GM18907 (cell line): ENCODE measurements at regions not wholly inside any gene's neighbourhood (a gene's known extent, or its start where the extent isn't known, plus 50 kb on each side); places are given as distances from the start of the nearest gene placed in this dataset.

Experiments
- ATAC-seq: cut with Tn5 transposase; IDR thresholded peaks from one replicate; pipeline ENCODE4 v1.9.1; 2021; ENCODE audit warnings: mild to moderate bottlenecking, moderate library complexity; ENCODE audit not compliant: unreplicated experiment

DNA sequence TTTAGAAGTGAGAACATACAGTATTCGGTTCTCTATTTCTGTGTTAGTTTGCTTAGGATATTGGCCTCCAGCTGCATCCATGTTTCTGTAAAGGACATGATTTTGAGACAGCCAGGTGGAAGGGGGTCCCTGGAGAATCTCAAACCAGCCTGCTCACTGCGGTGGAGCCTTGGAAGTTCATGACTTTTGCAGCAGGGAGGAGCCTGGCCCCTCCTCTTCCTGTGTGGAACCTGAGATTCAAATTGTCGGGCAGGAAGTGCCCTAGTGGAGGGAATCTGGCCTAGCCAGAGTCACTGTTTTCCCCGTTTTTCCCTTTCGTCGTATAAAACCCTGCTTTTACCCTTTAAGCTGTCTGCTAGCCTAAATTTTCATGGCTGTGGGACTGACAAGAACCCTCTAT lies 762.6 kb downstream of the PCDH18 start:
- no peak for ATAC-seq

DNA sequence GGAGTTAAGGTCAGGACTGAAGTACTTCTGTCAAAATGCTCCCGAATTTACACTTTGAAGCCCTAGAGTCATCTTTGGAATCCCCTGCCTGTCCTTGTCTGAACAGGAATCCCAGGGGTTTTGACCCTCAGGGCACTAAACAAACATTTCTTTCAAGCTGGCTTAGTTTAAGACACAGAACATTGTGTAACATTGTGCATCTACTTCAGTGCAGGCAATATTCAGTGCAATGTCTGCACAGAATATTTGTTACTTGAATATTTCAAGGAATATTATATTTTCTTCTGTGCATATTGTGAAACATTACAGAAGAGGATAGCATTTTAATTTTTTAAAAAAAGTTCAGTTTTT lies 763.4 kb downstream of the PCDH18 start:
- no peak for ATAC-seq

DNA sequence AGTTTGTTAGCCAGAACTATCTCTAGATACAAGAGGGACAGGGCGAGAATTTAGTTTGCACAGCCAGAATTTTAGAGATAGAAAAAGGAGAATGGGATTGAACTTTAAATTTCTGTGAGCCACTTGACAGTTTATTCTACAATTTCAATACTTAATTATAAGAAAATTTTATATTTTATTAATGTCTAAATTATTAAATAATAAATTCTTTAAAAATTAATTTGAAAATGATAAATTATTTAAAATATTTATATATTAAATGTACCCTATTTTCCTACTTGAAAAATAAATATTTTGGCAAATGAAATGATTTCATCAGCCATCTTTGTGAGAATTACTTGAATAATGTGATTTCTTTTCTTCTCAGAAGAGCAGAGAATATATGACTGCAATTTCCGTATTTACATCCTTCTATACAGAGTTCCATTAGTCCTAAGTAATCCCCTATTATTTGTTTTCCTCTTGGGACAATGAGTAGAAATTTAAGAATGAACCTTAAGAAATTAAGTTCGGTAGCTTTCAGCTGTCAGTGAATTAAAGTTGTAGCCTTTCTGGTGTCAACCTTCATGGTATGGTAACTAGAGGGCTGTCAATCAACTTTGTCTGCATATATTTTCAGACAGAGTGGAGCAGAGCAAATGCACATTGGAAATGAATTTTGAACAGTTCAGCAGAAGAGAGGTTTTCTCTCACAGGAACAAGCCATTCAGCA lies 763.9 kb downstream of the PCDH18 start:
- ATAC-seq: no peak

DNA sequence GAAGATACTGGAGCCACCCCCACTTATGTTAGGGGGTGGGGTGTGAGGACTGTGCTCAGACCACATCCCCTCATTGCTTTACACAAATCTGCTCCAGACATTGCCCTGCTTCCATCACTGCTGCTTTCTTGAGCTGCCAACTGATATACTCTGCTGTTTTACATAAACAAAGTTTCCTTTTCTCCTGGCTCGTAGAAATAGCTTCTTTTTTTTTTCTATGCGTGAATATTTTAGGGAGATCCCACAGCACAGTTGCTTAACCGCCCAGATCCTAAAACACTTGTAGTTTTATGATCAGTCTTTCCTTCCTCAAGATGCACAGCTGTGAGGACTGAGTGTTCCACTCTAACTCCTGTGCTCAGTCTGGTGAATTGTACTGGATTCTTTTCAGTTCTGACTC lies 768.4 kb downstream of the PCDH18 start:
- ATAC-seq: no peak

DNA sequence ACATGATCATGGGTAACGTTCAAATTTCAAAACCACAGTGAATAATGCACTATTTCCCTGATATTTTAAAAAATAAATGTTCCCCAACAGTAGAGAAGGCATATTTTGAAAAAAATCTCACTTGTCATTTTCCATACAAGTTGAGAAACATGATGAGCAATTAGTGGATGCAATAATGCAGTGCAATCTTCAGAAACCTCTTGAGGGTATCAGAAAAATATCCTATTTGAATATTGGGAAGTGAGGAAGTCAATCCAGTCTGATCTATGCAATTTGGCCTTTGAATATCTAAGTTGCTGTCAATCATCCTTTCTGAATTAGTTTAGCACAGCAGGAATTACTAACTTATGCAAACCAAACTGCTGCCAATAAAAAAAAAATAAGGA lies 776.8 kb downstream of the PCDH18 start:
- ATAC-seq: no peak

DNA sequence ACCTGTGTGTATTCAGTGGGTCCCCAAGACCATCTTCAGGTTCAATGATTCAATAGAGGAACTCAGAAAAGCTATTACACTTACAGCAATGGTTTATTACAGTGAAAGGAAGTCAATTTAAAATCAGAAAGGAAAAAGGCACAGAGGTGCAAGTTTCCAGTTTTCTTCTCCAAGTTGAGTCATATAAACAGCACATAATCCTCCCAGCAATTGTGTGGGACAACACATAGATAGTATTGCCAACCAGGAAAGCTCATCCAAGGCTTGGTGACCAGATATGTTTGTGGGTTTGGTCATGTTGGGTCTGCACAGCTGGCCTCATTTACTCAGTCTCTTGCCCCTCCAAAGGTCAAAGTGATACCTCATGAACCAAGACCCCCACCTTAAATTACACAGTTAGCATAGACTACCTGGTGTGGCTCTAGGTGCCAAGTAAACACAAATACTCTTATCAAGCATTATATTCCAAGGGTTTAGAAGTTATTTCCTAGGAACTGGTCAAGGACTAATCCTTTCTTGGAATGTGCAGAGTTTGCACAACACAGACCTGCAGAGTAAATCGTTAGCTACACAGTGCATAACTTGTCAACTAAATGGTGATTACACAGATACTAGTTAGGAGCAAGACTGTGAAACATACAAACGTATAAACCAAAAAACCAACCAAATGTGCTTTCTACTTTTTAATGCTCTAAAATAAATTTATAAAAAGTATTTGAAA lies 777.3 kb downstream of the PCDH18 start:
- ATAC-seq: no peak

DNA sequence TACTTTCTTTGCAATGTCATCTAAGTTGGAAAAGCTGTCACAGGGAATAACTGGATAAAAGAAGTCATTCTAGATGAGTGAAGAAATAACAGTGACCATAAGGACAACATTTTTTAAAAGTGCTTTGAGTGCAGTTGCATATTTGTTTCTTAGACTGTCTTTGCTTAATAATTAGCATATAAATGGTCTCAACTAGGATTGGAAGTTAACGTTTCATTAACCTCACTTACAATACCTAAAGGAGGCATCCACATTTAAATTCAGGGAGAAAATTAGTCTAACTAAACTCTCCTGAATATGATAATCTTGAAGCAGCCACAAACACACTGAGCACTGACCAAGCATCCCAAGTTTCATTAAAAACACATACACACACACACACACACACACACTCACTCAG lies 780.7 kb downstream of the PCDH18 start:
- no peak for ATAC-seq

DNA sequence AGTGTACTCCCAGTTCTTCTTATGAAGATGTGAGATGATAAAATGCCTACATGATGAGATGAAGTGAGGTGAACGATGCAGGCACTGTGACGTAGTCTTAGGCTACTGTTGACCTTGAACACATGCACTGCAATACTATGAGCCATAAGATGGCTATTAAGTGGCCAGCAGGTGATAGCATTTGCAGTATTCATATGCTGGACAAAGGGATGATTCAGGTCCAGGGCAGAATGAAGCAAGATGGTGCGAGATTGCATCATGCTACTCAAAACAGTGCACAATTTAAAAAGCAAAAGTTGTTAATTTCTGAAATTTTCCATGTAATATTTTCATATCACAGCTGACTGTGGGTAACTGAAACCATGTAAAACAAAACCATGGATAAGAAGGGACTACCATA lies 781.4 kb downstream of the PCDH18 start:
- no peak for ATAC-seq

DNA sequence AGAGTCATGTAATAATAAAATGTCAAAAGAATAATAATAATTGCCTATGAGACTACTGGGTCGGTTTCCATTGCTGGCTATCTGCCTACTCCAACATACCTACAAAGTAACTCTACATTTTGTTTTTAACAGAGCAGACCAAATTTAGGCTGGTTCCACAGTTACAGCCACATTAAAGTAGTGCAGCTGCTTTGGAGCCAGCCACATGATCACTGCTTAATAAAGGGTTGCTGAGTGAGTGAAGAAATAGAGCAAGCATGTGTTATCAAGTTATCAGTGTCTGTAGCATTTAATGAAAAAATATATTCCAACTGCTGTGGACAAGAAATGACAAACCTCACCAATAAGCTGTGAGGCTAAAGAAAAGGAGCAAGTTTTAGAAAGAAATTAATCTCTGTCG lies 782.3 kb downstream of the PCDH18 start:
- no peak for ATAC-seq

DNA sequence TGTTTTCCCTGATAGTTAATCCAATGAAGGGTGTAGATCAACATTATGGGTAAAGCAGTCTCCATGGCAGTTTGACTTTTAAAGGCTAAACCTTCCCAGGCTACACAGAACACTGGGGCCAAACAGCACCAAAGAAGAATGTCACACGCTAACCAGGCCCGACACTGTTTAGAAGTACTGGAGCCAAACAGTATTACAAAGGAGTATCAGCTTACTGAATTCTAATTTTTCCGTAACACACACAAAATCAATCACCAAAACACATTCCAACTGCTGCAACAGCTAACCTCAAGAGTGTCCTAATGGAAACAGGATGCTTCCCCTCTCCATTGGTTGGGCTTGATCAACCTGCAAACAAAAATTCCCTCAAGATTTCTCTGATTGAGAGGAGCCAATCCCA lies 783.5 kb downstream of the PCDH18 start:
- no peak for ATAC-seq

DNA sequence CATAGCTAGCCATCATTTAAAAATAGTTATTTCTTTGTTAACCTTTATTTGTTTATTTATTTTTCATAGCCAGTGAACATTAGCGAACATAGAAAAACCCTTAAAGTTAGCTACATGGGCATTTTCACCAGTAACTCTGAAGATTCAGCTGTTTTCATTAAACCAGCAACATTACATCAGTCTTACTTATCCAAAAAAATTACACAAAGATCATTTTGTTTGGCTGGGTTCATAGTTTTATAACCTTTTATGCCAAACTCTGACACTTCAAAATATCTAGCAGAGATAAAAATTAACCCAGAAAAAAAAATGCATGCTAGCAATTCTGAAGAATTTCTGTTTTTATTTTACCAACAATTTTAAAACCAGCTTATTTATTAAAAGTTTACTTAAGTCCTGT lies 784.1 kb downstream of the PCDH18 start:
- ATAC-seq: no peak

DNA sequence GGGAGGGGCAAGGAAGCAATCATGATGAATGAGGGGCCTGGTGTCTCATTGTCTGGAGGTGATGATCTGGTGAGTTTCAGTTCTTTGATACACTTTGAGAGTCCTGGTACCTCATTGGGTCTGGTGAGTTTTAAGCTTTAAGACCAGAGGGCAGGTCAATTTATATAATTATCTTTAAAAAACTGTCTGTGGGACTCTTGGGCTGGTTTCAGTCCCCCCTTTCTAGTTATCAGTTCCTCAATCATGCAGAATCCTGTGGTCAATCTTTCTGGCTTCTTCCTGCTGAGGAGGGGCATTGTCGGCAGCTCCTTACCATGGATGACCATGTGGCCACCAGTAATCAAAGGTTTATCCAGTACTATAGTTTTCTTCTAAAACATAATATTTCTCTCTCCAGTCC lies 789.1 kb downstream of the PCDH18 start:
- no peak for ATAC-seq

DNA sequence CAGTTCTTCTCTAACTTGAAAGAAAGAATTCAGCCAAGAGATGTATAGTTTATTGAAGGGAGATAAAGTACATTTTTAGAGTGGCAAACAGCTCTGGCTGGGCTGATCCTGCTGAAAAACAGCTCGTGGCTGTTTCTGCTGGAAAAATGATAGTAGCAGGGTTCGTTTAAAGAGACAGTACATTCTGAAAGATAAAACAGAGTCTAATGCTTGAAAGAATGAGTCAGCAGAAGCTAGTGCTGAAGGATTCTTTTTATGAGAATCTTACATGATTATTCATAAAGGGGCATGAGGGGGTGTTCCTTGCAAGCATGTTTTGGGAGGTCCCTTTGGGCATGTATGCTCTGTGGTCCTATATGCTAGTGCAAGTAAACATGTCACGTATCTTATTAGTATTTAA lies 790.0 kb downstream of the PCDH18 start:
- ATAC-seq: no peak

DNA sequence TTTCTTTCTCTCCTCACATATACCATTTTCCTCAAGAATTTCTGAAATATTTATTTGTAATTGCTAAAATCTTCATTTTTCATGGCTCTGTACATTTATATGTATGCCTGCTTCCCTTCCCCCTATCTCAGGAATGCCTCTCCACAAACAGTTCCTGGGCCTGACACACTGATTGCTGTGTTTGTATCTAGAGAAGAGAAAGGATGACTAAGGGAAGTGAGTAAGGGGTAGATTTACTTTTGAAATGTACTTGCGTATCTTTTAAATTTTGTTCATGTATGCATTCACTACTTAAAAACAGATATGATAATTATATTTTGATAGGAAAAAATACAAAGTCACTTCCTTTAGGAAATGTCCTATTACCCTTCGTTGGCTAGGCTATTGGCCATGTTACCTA lies 790.8 kb downstream of the PCDH18 start:
- ATAC-seq: no peak

DNA sequence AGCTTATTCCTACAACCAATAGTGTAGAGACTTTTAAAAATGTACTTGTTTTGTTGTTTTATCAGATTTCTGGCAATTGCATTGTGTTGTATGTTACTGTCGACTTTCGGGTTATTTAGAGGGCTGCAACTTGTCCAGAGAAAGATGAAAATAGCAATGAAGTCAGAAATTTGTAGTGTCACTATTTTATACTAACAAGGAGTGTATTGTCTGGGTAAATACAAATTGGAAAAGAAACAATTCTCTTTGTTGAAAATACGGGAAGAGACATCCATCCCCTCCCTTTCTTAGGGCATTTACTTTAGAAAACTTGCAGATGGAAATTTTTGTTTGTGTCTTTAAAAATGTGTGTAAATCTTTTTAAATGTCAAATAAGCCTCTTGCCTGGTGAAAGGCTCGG lies 792.0 kb downstream of the PCDH18 start:
- no peak for ATAC-seq

DNA sequence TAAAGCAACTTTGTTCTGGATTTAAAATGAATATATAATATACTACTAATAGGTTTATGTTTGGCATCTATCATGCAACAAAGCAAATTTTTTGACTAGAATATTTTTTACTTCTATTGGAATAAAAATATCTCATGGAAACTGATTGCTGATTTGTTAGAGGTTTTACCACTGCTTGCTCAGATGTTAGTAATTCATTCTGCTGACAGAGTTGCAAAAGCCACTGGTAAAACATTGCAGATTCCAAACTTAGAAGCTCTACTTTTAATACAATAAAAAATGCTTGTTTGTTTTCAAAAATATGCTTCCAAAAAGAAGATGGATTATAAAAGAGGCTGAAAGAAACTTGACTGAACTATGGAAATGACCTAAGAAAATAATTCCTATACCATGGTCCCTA lies 795.2 kb downstream of the PCDH18 start:
- no peak for ATAC-seq

DNA sequence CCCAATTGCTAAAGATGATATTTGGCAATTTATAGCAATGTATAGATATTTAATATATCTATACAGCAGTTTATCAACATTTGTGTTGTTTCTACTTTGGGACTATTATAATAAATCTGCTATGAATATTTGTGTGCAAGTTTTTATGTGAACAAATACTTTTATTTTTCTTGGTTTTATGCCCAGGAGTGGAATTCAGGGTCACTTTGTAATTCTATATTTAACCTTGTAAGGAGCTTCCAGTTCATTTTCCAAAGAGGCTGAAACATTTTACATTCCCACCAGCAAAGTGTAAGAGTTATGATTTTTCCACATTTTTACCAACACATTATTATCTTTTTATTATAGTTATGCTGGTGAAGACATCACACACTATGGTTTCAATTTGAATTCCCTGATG lies 801.3 kb downstream of the PCDH18 start:
- ATAC-seq: no peak

DNA sequence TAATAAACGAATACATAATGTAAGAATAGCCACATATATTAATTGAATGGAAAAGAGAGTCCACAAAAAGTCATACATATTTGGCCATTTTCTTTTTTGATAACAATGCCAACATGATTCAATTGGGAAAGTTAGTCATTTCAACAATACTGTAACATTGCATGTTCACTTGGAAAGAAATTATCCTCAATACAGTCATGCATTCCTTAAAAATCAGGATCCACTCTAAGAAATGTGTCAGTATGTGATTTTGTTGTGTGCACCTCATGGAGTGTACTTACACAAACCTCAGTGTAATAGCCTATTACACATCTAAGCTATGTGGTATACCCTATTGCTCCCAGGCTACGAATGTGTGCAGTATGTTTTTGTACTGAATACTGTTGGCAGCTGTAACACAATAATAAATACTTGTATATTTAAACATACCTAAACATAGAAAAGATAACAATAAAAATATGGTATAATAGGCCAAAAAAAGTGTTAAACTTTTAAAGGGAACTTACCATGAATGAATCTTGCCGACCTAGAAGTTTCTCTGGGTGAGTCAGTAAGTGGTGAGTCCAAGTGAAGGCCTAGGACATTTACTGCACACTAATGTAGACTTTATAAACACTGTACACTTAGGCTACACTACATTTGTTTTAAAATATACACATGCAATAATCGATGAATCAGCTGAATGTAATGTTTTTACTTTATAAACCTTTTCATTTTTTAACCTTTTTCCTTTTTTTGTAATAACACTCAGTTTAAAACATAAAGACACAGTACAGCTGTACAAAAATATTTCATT lies 806.8 kb downstream of the PCDH18 start:
- ATAC-seq: no peak

DNA sequence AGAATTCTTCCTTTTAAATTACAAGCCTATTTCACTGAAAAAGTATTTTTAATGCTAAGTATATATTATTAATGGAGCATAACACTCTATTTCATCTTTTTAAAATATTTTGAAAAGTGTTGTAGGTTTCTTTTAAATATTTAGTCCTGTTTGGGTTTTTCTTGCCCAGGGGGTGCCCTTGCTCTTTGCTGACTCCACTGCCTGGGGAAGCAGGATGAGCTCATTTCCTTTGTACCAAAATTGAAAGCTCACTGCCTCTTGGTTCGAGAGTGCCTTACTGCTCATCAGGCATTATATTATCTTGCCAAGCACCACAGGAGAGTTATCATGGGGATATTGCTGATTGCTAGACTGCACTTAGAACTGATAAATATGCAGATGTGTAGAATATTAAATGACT lies 819.2 kb downstream of the PCDH18 start:
- no peak for ATAC-seq

DNA sequence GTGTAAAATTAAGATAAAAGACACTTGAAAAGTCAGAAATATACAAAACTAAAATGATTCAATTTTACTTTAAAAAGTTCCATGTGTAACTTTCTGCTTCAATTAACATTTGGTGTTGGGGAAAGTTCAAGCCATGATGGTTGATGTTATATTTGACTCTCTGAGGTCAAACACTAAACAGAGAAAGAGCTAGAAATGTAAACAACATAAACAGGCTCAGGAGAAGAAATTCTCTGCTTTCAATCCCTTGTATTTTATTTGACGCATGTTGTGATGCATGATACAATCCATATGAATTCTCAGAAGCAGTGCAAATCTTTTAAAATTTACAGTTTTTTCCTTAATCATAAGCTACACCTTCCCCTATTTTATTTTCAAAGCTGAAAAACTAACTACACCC lies 822.4 kb downstream of the PCDH18 start:
- ATAC-seq: no peak

DNA sequence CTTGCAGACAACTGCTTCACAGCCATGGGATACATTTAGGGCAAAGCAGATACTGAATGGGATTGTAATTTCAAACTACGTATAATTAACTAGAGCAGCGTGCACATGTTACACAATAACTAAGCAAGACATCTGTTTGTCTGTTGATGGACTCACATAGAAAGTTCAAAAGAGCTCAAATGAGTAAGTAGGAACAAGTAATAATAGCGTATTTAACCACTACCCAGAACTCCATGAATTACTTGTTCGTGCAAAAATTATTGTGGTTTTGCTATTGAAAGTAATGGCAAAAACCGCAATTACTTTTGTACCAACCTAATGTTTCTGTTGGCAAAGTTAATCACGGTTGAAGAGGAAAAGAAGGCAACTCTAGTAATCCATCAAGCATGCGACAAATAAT lies 825.4 kb downstream of the PCDH18 start:
- no peak for ATAC-seq

DNA sequence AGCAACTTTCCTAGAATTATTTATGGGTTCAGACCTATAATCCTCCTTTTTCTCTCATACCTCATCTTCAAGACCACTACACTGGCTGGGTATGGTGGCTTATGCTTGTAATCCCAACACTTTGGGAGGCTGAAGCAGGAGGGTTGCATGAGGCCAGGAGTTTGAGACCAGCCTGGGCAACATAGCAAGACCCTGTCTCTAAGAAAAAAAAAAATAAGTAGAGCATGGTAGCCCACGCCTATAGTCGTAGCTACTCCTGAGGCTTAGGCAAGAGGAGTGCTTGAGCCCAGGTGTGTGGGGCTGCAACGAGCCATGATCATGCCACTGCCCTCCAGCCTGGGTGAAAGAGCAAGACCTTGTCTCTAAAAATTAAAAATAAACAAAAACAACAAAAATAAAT lies 832.4 kb downstream of the PCDH18 start:
- no peak for ATAC-seq
